ENCODE measurements at regions not wholly inside any gene's neighbourhood (a gene's known extent, or its start where the extent isn't known, plus 50 kb on each side); places are given as distances from the start of the nearest gene placed in this dataset.
"Not testable (repeated sequence)": the region's sequence is repeated elsewhere in the genome, so short reads cannot be mapped to it uniquely, and the experiment has no call there.

- DNase-seq; intact Hi-C loops (cut with DNase I); H3K27me3 ChIP-seq; H3K4me1 ChIP-seq; H3K9me3 ChIP-seq; H3K27ac ChIP-seq; H3K36me3 ChIP-seq; H3K4me3 ChIP-seq: not testable (repeated sequence)
- WGBS (ENCODE audit: insufficient coverage, low coverage, low lambda C conversion rate, missing lambda C conversion rate), result 69% methylated on average over 11 of the region's 30 CpGs
- ATAC-seq, result peak in 1 of 4 donors; percentile 19
Measured at GRCh38 chr17:26981845-26982425, 312.0 kb upstream of the WSB1 start.

DNA sequence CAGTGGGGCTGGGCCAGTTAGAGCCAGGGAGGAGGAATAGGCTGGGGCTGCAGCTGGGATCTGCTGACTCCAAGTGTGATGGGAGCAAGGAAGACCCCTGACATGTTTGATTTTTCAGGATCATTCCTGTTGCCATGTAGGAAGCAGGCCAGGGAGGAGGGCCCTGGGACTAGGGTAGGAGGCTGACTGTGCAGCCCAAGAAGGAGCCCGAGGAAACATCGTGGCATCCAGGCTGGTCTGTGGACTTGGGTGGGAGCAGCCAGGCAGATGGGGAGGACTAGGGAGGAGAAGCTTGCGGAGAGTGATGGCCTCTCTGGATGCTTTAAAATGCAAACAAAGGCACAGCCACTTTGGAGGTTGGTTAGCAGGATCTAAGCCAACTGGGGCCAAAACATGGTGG is 311.4 kb upstream of the WSB1 start:
- WGBS (ENCODE audit: insufficient coverage, low coverage, low lambda C conversion rate, missing lambda C conversion rate), result 77% methylated on average over 3 of the region's 3 CpGs
- H3K27me3 ChIP-seq; H3K4me1 ChIP-seq; H3K4me3 ChIP-seq; H3K9me3 ChIP-seq; H3K27ac ChIP-seq; H3K36me3 ChIP-seq; intact Hi-C loops (cut with DNase I); DNase-seq: not testable (repeated sequence)
- ATAC-seq, result peak in 1 of 4 donors; percentile 46

- H3K27me3 ChIP-seq; DNase-seq; ATAC-seq; H3K4me3 ChIP-seq; H3K36me3 ChIP-seq; H3K27ac ChIP-seq; intact Hi-C loops (cut with DNase I); H3K4me1 ChIP-seq; H3K9me3 ChIP-seq: not testable (repeated sequence)
- 23% methylated on average over 1 of the region's 3 CpGs for WGBS (ENCODE audit: insufficient coverage, low coverage, low lambda C conversion rate, missing lambda C conversion rate)
Measured at GRCh38 chr17:26987851-26988250, 306.1 kb upstream of the WSB1 start.

GRCh38 chr17:26994648-26995047 is 299.3 kb upstream of the WSB1 start:
- H3K27ac ChIP-seq; ATAC-seq; H3K36me3 ChIP-seq; DNase-seq; H3K4me3 ChIP-seq; H3K9me3 ChIP-seq; intact Hi-C loops (cut with DNase I); H3K4me1 ChIP-seq; H3K27me3 ChIP-seq: not testable (repeated sequence)
- 33% methylated on average over 4 of the region's 6 CpGs for WGBS (ENCODE audit: insufficient coverage, low coverage, low lambda C conversion rate, missing lambda C conversion rate)

- intact Hi-C loops (cut with DNase I); ATAC-seq: not testable (repeated sequence)
Measured at GRCh38 chr17:26996146-26996916, 297.6 kb upstream of the WSB1 start.

GRCh38 chr17:27007734-27008531 is 286.0 kb upstream of the WSB1 start:
- WGBS (ENCODE audit: insufficient coverage, low coverage, low lambda C conversion rate, missing lambda C conversion rate), result 48% methylated on average over 4 of the region's 4 CpGs
- intact Hi-C loops (cut with DNase I); H3K27ac ChIP-seq: not testable (repeated sequence)

More at GRCh38 chr17:26996146-26996916, 297.6 kb upstream of the WSB1 start:
- H3K4me1 ChIP-seq, DNase-seq, H3K27ac ChIP-seq, H3K9me3 ChIP-seq, H3K27me3 ChIP-seq, H3K4me3 ChIP-seq, H3K36me3 ChIP-seq: not testable (repeated sequence)
- WGBS (ENCODE audit: insufficient coverage, low coverage, low lambda C conversion rate, missing lambda C conversion rate), result 43% methylated on average over 4 of the region's 7 CpGs

GRCh38 chr17:27009087-27009486 is 284.8 kb upstream of the WSB1 start:
- H3K4me1 ChIP-seq, result no peaks in the 10 kb centered on the region
- TF ChIP-seq POLR2A (IDR thresholded peaks at IDR 0.05) (no peak), CTCF (IDR thresholded peaks at IDR 0.05) (no peak)
- no peaks in the 10 kb centered on the region for H3K27me3 ChIP-seq
- ATAC-seq (peak in 1 of 4 donors; percentile 16), DNase-seq (no peak)
- no peak overlapping the region for H3K27ac ChIP-seq
- intact Hi-C loops (cut with DNase I), result no loop called here
- WGBS (ENCODE audit: insufficient coverage, low coverage, low lambda C conversion rate, missing lambda C conversion rate), result 66% methylated on average over 6 of the region's 14 CpGs
- H3K4me3 ChIP-seq, result no peak overlapping the region
- H3K9me3 ChIP-seq, result no peaks in the 10 kb centered on the region
- no peaks in the 10 kb centered on the region for H3K36me3 ChIP-seq

More at GRCh38 chr17:27007734-27008531, 286.0 kb upstream of the WSB1 start:
- not testable (repeated sequence) for DNase-seq, H3K4me3 ChIP-seq, H3K36me3 ChIP-seq, H3K27me3 ChIP-seq, H3K4me1 ChIP-seq, H3K9me3 ChIP-seq
- ATAC-seq, result peak in 1 of 4 donors; percentile 23

- ATAC-seq, result peak in 1 of 4 donors; percentile 10
- DNase-seq; H3K9me3 ChIP-seq; H3K4me3 ChIP-seq; H3K27me3 ChIP-seq; H3K36me3 ChIP-seq; H3K4me1 ChIP-seq; H3K27ac ChIP-seq; intact Hi-C loops (cut with DNase I): not testable (repeated sequence)
- WGBS (ENCODE audit: insufficient coverage, low coverage, low lambda C conversion rate, missing lambda C conversion rate), result no CpG with 5 or more reads among the region's 3 CpGs
Measured at GRCh38 chr17:27010138-27010537, 283.8 kb upstream of the WSB1 start.

DNA sequence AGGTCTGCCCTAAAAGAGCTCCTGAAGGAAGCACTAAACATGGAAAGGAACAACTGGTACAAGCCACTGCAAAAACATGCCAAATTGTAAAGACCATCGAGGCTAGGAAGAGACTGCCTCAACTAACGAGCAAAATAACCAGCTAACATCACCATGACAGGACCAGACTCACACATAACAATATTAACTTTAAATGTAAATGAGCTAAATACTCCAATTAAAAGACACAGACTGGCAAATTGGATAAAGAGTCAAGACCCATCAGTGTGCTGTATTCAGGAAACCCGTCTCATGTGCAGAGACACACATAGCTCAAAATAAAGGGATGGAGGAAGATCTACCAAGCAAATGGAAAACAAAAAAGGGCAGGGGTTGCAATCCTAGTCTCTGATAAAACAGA is 263.4 kb upstream of the WSB1 start:
- H3K4me1 ChIP-seq; DNase-seq; H3K36me3 ChIP-seq; H3K27me3 ChIP-seq; intact Hi-C loops (cut with DNase I); H3K4me3 ChIP-seq; H3K27ac ChIP-seq; ATAC-seq; H3K9me3 ChIP-seq: not testable (repeated sequence)
- WGBS (ENCODE audit: insufficient coverage, low coverage, low lambda C conversion rate, missing lambda C conversion rate), result 25% methylated on average over 3 of the region's 3 CpGs

All from right lobe of liver (tissue), 6 donors.